ENCODE measurements at regions not wholly inside any gene's neighbourhood (a gene's known extent, or its start where the extent isn't known, plus 50 kb on each side); places are given as distances from the start of the nearest gene placed in this dataset.

DNA sequence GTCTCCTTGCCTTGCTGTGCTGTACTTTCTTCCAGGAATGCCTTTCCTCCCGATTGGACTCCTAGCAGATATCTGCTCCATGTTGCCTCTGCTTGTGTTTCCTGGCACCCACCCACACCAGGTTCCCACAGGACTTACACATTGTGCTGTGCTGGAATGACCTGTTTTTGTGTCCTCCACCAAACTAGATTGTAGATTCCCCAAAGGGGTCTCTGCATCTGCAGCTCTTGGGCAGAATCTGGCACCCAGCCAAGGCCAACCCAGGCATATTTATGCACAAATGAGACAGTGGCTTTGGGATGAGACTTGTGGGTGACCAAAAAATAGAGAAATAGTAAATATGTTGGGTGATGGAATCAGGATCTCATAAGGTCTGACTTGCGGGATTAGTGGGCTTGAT lies 278.2 kb downstream of the RRAGC start:
- Histone ChIP-seq H3K27ac (no peak overlapping the region), H3K9me3 (no peaks in the 10 kb centered on the region), H3K4me3 (no peak overlapping the region), H3K27me3 (peaks cover 0 to 51% (median 2%) of the 10 kb centered on the region in 4 donors), H3K36me3 (no peaks in the 10 kb centered on the region), H3K4me1 (peaks cover 3 to 18% (median 6%) of the 10 kb centered on the region in 3 donors)
- 44 to 67% methylated on average over 2 of the region's 2 CpGs for WGBS, 2 donors
- no peak for DNase-seq
- TF ChIP-seq POLR2A (IDR thresholded peaks at IDR 0.05) = no peak
- intact Hi-C loops (cut with DNase I) = no loop called here

DNA sequence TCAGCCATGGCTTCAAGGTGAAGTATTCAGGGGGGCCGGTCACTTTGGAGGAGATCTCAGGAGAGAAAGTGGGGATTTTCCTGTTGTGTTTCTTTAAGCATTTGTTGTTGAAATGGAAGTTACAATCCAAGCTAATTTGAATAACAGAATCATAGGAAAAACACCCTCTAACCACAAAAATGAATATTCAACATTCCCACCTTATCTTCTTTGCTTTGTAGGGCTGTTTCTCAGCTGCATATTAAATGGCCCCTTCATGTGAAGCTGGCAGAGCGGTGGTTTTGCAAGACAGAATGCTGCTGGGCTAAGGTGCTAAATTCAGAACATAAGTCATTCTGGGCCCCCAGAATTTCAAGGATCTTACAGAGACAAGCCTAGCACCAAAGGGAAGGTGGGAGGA lies 279.0 kb downstream of the RRAGC start:
- Histone ChIP-seq H3K27me3 (peaks cover 0 to 56% (median 2%) of the 10 kb centered on the region in 4 donors), H3K36me3 (no peaks in the 10 kb centered on the region), H3K9me3 (no peaks in the 10 kb centered on the region), H3K27ac (no peak overlapping the region), H3K4me1 (peaks cover 3 to 18% (median 6%) of the 10 kb centered on the region in 3 donors), H3K4me3 (no peak overlapping the region)
- WGBS, 2 donors = 83 to 100% methylated on average over 2 of the region's 2 CpGs
- intact Hi-C loops (cut with DNase I) = no loop called here
- TF ChIP-seq, protein P1, sequence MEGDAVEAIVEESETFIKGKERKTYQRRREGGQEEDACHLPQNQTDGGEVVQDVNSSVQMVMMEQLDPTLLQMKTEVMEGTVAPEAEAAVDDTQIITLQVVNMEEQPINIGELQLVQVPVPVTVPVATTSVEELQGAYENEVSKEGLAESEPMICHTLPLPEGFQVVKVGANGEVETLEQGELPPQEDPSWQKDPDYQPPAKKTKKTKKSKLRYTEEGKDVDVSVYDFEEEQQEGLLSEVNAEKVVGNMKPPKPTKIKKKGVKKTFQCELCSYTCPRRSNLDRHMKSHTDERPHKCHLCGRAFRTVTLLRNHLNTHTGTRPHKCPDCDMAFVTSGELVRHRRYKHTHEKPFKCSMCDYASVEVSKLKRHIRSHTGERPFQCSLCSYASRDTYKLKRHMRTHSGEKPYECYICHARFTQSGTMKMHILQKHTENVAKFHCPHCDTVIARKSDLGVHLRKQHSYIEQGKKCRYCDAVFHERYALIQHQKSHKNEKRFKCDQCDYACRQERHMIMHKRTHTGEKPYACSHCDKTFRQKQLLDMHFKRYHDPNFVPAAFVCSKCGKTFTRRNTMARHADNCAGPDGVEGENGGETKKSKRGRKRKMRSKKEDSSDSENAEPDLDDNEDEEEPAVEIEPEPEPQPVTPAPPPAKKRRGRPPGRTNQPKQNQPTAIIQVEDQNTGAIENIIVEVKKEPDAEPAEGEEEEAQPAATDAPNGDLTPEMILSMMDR (IDR thresholded peaks at IDR 0.05) = no peak
- TF ChIP-seq POLR2A (IDR thresholded peaks at IDR 0.05) = no peak
- no peak for DNase-seq

DNA sequence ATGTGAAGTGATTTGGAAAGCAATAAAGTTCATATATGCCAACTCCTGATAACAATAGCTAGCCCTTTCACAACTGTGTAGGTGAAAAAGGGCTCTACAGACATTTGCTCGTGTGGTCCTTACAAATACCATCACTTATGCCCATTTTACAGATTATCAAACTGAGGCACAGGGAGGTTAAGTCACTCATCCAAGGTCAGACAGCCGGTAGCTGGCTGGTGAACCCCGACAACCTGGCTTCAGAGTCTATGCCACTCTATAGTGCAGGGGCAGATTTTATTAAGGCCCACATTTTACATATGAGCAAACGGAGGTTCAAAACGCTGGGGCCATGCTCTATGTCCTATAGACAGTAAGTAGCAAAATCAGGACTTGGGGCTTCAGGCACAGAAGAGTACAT lies 280.5 kb downstream of the RRAGC start:
- 86 to 88% methylated on average over 5 of the region's 5 CpGs for WGBS, 2 donors

DNA sequence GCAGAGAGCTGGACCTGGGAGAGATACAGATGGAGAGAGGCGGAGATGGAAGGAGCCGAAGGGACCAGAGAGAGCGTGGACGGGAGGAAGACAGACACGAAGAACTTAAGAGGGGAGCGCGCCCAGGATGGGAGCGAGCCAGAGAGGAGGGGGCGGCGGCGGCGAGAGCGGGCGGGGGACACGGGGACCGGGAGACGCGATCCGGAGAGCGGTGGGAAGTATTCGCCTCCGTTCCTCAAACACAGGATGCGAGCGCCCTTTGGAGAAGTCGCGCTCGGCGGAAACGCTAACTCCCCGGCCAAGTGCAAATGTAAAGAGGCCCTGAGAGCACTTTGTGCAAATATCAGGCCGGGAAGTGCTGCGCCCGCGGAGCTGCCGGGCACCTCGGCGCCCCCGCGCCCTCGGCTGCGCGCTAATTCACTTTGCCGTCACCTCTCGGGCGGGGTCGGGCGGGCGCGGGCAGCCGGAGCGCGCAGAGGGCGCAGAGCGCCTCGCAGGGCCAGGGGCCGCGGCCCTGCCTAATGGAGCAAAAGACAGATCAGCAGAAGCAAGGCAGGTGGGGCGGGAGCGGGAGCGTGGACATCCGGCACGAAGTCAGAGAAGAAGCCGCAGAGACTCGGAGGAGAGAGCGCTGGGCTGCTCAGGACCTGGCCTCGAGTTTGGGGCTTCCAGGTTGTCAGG lies 281.2 kb downstream of the RRAGC start:
- H3K9me3 ChIP-seq = no peaks in the 10 kb centered on the region

More for the DNA sequence above, 280.5 kb downstream of the RRAGC start:
- Histone ChIP-seq H3K36me3 (no peaks in the 10 kb centered on the region), H3K4me1 (peaks cover 3 to 18% (median 6%) of the 10 kb centered on the region in 3 donors), H3K27ac (no peak overlapping the region), H3K9me3 (no peaks in the 10 kb centered on the region), H3K27me3 (peaks cover 0 to 56% (median 2%) of the 10 kb centered on the region in 4 donors), H3K4me3 (no peak overlapping the region)
- no peak for TF ChIP-seq POLR2A (IDR thresholded peaks at IDR 0.05)
- TF ChIP-seq, protein P1 (IDR thresholded peaks at IDR 0.05) = no peak
- intact Hi-C loops (cut with DNase I) = no loop called here
- no peak for DNase-seq

DNA sequence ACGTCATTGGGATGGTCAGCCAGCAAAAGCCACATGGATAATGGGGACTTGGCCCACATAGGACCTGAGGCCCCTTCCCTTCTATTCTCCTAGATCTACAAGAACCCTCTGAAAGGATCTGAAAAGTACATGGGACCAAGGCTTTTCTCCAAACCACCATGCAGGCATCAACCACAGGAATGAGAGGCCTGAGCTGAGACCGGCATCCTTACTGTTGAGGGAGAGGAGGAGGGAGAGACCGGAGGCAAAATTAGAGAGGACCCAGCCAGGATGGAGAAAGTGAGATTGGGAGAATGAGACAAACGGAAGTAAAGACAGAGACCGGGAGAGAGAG lies 281.7 kb downstream of the RRAGC start:
- 41 to 50% methylated on average over 4 to 5 of the region's 5 CpGs for WGBS, 2 donors
- Histone ChIP-seq H3K9me3 (no peaks in the 10 kb centered on the region), H3K27ac (no peak overlapping the region), H3K4me3 (peak overlapping the region in 1 of 4 donors; percentile 56), H3K4me1 (peaks cover 3 to 24% (median 6%) of the 10 kb centered on the region in 3 donors), H3K36me3 (no peaks in the 10 kb centered on the region), H3K27me3 (peaks cover 0 to 55% (median 2%) of the 10 kb centered on the region in 4 donors)
- no peak for TF ChIP-seq POLR2A (IDR thresholded peaks at IDR 0.05)
- TF ChIP-seq, protein P1 (IDR thresholded peaks at IDR 0.05) = no peak
- intact Hi-C loops (cut with DNase I) = no loop called here
- no peak for DNase-seq

More for the DNA sequence above, 281.2 kb downstream of the RRAGC start:
- intact Hi-C loops (cut with DNase I) = no loop called here
- whole genome bisulfite sequencing, 2 donors = 11 to 13% methylated on average over 34 of the region's 66 CpGs
- Histone ChIP-seq H3K4me3 (peak overlapping the region; percentile 8 to 56 (median 26)), H3K4me1 (peaks cover 3 to 19% (median 6%) of the 10 kb centered on the region in 3 donors), H3K36me3 (no peaks in the 10 kb centered on the region), H3K27ac (no peak overlapping the region), H3K27me3 (peaks cover 0 to 56% (median 2%) of the 10 kb centered on the region in 4 donors)
- DNase-seq = no peak
- TF ChIP-seq, protein P1 (IDR thresholded peaks at IDR 0.05) = no peak
- TF ChIP-seq POLR2A (IDR thresholded peaks at IDR 0.05) = no peak
